ENCODE measurements at regions not wholly inside any gene's neighbourhood (a gene's known extent, or its start where the extent isn't known, plus 50 kb on each side); places are given as distances from the start of the nearest gene placed in this dataset.
A peak's percentile ranks its signal among the peaks of the same experiment; 100 is the strongest.
"Not testable (repeated sequence)": the region's sequence is repeated elsewhere in the genome, so short reads cannot be mapped to it uniquely, and the experiment has no call there.

GRCh38 chr9:71632776-71633175 is 135.5 kb downstream of the CEMIP2 start:
- no peak for DNase-seq

- DNase-seq, result no peak
Measured at GRCh38 chr9:71630377-71630995, 137.8 kb downstream of the CEMIP2 start.

- no peak for DNase-seq
Measured at GRCh38 chr9:71629578-71630215, 138.6 kb downstream of the CEMIP2 start.

- DNase-seq, result peak in 2 of 6 experiments; percentile 5 to 13
Measured at GRCh38 chr9:71628247-71628646, 140.1 kb downstream of the CEMIP2 start.

- no peak for DNase-seq
Measured at GRCh38 chr9:71627537-71627936, 140.8 kb downstream of the CEMIP2 start.

GRCh38 chr9:71626395-71626794 is 141.9 kb downstream of the CEMIP2 start:
- DNase-seq, result no peak

- DNase-seq, result no peak
Measured at GRCh38 chr9:71624728-71625127, 143.6 kb downstream of the CEMIP2 start.

- DNase-seq, result no peak
Measured at GRCh38 chr9:71620746-71621145, 147.6 kb downstream of the CEMIP2 start.

- DNase-seq, result no peak
Measured at GRCh38 chr9:71620331-71620730, 148.0 kb downstream of the CEMIP2 start.

- DNase-seq, result no peak
Measured at GRCh38 chr9:71619926-71620325, 148.4 kb downstream of the CEMIP2 start.

- DNase-seq, result no peak
Measured at GRCh38 chr9:71614409-71615010, 153.8 kb downstream of the CEMIP2 start.

GRCh38 chr9:71612889-71613288 is 155.4 kb downstream of the CEMIP2 start:
- DNase-seq, result no peak

GRCh38 chr9:71609448-71609830 is 158.9 kb downstream of the CEMIP2 start:
- no peak for DNase-seq

GRCh38 chr9:71608825-71609447 is 159.4 kb downstream of the CEMIP2 start:
- DNase-seq, result no peak

- no peak for DNase-seq
Measured at GRCh38 chr9:71608021-71608420, 160.3 kb downstream of the CEMIP2 start.

GRCh38 chr9:71607461-71607881 is 160.8 kb downstream of the CEMIP2 start:
- no peak for DNase-seq

GRCh38 chr9:71604197-71605063 is 163.9 kb downstream of the CEMIP2 start:
- DNase-seq, result peak; percentile 49 to 79 (median 66)

- DNase-seq, result no peak
Measured at GRCh38 chr9:71602652-71603051, 165.7 kb downstream of the CEMIP2 start.

GRCh38 chr9:71595762-71596161 is 172.6 kb downstream of the CEMIP2 start:
- DNase-seq, result not testable (repeated sequence)

- no peak for DNase-seq
Measured at GRCh38 chr9:71594541-71594940, 173.8 kb downstream of the CEMIP2 start.

GRCh38 chr9:71592400-71592799 is 175.9 kb downstream of the CEMIP2 start:
- no peak for DNase-seq

- DNase-seq, result no peak
Measured at GRCh38 chr9:71590362-71590761, 178.0 kb downstream of the CEMIP2 start.

- DNase-seq, result no peak
Measured at GRCh38 chr9:71589612-71590011, 178.7 kb downstream of the CEMIP2 start.
